Skeletal muscle cell (primary cell): ENCODE measurements at regions not wholly inside any gene's neighbourhood (a gene's known extent, or its start where the extent isn't known, plus 50 kb on each side); places are given as distances from the start of the nearest gene placed in this dataset.

Source experiments
- DNase-seq: peaks from one replicate; pipeline ENCODE4 v3.0.0-alpha.2; 2010; ENCODE audit warnings: low read depth
- H3K4me3 ChIP-seq: 2 replicates; pipeline ENCODE4 v1.5.1; 2011; ENCODE audit warnings: low read depth, mild to moderate bottlenecking, control low read depth, low read length, moderate library complexity

DNA sequence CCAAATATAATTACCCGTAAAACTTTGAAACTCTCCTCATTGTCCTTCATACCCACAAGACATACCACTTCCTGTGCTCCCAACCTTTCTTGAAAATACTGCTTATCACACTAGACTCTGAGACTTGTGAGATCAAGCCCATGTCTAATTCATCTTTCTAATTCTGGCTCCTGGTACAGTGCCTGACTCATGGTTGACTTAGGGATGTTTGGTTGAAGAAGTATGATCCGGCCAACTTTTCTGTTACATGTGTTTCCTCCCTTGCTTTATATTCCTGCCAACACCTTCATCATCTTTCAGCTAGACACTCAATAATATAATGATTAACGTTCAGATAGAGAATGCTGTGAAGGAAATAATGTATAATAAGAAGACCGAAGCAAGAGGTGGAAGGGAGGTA, 58.2 kb downstream of the MEX3B start:
- no peak for DNase-seq
- H3K4me3 ChIP-seq: no peak overlapping the region

DNA sequence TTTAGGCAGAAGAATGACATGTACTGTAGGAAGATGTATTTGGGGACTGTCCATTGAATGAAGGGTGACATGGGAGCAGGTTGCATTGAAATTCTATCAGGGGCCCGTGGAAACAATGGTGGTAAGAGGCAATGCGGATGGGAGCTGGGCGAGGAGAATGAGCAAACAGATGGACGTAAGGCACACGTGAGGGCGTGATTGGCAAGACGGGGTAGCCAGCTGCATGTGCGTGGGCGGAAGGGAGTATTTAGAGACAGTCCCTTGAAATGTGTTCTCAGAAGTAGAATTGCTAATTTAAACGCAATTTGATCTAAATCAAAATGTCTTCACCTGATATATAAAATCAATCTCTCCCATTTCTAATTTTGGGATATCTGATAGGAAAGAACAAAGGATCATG, 62.3 kb downstream of the MEX3B start:
- no peak overlapping the region for H3K4me3 ChIP-seq
- DNase-seq: no peak

DNA sequence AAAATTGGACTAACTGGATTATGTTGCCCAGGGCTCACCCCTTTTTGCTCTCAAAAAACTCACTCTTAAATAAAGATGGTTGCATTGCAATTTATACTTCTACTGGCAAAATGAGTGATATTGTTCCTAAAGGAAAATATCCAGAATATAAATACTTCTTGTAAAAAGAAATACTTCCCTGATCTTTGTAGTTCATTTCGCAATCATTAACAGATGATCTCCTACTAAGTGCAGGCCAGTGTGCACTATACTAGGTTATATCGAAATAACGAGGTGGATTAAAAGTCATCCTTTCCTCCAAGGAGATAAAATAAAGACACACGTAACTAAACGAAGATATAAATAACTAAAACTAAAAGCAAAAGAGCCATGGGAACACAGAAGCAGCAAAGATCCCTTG, 63.0 kb downstream of the MEX3B start:
- H3K4me3 ChIP-seq: no peak overlapping the region
- DNase-seq: no peak

DNA sequence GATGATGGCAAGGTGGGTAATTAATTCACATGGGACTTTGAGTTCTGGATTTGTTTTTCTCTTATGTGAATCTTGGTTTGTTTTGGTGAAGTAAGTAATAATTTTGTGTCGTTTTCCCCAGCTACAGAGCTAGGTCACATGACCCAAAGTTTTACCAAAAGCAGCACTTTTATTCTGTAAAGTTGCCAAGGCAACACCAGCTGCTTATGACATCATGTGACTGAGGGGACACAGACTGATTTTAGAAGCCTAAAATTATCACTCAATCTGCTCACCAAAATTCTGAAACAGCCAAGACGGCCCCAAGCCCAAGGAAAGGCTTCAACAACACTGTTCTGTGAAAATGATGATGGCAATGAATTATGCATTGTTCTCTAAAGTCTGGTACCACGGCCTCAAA, 63.9 kb downstream of the MEX3B start:
- DNase-seq: no peak
- no peak overlapping the region for H3K4me3 ChIP-seq

DNA sequence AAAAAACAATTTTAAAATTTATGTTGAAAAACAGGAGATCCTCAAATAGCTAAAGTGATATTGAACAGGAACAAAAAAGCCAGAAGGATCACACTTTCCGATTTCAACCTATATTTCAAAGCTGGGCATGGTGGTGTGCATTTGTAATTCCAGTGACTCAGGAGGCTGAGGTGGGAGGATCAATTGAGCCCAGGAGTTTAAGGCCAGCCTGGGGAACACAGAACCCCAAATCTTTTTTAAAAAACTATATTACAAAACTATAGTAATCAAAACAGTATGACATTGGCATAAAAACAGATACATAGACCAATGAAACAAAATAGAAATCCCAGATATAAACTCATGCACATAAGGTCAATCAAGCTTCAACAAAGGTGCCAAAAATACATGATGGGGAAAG, 68.4 kb downstream of the MEX3B start:
- H3K4me3 ChIP-seq: no peak overlapping the region
- no peak for DNase-seq

DNA sequence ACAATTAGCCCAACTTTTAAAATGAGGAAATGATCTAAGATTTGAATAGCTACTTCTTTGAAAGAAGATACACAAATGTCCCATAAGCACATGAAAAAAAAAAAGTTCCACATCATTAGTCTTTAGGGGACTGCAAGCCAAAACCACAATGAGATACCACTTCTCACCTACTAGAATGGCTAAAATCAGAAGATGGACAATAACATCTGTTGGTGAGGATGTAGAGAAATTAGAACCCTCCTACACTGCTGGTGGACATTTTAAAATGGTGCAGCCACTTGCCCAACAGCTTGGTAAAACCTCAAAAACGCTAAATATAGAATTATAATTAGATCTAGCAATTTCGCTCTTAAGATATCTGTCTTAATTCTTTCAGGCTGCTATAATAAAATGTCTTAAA, 77.1 kb downstream of the MEX3B start:
- no peak for DNase-seq
- H3K4me3 ChIP-seq: no peak overlapping the region

DNA sequence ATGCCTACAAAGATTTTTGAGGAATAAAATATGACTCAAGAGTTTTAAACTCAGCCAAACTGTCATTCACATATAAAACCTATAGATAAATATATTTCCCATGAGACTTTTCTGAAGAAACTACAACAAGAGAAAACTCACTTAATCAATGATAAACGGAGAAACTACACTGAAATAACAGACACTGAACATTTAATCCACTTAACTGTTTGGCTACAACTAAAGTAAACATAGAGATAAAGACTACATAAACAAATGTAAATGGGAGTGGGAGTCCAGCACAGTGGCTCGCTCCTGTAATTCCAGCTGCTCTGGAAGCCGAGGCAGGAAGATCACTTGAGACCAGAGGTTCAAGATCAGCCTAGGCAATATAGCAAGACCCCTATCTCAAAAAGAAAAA, 79.2 kb downstream of the MEX3B start:
- DNase-seq: no peak

DNA sequence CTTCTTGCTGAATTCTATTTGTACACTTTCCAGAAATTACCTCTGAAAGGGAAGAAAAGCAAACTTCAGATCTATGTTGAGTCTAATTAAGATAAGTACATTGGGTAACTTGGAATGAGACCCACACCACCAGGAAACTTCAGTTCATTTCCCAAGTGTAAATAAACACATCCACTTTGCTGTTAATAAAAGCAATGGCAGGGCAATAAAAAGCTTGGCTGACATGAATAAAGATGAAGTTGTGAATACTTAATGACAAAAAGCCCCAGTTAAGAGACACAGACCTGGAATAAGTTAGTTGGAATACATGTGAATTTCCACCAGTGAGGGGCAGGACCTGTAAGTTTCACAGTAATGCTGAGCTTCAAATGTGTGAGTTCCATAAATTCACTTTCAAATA, 83.3 kb downstream of the MEX3B start:
- DNase-seq: no peak
- H3K4me3 ChIP-seq: no peak overlapping the region

More for the DNA sequence above, 79.2 kb downstream of the MEX3B start:
- no peak overlapping the region for H3K4me3 ChIP-seq

DNA sequence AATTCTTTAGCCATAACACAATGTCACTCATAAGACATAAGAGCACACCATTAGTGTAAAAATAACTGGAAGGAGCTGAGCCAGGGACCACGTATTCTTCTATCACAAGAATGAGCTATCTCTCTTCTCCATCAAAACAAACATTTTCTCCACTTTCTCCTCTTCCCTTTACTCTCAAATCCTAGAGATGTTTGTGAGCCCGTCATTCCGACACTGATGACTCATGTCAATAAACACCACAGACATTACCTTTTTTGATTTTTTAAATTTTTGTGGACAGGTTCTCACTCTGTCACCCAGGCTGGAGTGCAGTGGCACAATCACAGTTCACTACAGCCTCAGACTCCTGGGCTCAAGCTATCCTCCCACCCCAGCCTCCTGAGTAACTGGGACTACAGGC, 86.6 kb downstream of the MEX3B start:
- H3K4me3 ChIP-seq: no peak overlapping the region
- DNase-seq: no peak

DNA sequence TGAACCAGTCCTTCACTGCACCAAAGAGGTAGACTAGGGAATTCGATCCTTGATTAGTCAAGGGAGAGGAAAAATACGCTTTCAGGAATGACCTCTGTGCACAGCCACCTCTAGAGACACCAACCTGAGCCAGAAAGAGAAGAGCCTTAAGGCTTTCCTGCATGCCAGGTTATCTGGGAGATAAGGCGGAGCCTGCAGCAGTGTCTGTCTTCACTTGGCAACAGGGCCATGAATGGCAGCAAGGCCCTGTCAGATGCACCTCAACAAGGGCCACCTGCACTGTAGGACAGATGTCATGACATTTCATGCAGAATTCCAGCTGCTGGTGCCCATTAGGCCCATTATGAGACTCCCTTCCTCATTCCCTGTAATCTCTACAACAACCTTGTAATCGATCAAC, 88.1 kb downstream of the MEX3B start:
- no peak overlapping the region for H3K4me3 ChIP-seq
- no peak for DNase-seq

DNA sequence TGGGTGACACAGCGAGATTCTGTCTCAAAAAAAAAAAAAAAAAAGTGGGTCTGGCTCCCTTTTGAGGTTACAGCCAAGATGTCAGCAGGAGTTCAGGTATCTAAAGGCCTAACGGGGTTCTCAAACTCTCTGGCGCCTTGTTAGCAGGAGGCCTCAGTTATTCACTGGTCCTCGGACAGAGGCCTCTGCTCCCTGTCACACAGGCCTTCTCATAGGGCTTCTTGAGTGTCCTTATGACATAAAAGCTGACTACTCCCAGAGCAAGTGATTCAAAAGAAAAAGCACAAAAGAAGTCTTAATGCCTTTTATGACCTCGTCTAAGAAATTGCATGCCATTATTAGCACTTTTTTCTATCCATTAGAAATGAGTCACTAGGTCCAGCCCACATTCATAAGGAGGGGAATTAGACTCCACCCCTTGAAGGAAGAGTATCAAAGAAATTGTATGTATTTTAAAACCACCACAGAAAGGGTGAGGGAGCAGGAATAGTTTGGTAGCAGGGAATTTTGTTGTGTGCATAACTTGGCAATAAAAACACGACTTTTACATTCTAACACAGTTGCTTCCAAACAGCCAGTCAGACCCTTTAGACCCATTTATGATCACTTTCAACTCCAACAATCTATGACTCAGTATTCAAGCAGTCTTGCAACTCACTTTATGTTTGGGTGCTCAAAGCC, 90.3 kb downstream of the MEX3B start:
- no peak overlapping the region for H3K4me3 ChIP-seq
- no peak for DNase-seq

DNA sequence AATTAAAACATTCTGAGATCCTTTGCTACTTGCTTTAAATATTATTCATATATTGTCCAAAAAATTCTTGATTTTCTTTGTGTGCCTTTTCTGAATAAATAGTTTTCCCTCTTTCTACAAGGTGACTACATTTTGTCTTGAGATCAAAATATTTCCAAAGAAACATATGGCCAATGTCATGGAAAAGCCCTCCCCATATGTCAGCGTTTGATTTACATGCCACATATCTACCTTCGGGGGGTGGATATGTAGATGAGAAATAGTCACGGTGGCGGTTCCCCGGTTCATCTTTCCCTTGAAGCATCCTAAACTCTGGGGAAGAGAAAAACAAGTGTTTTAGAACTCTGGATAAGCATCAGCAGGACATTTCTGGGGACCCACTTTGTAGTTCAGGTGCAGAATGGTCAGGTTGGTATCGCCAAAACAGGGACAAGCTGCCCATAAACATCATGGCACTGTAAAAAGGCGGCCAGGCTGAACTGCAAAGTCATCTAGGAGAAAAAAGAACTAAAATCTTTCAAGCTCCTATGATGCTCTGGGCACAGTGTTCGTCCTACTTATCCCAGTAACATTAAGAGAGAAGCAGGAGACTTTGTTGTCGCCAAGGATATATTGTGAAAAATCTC, 91.5 kb downstream of the MEX3B start:
- H3K4me3 ChIP-seq: no peak overlapping the region
- no peak for DNase-seq

DNA sequence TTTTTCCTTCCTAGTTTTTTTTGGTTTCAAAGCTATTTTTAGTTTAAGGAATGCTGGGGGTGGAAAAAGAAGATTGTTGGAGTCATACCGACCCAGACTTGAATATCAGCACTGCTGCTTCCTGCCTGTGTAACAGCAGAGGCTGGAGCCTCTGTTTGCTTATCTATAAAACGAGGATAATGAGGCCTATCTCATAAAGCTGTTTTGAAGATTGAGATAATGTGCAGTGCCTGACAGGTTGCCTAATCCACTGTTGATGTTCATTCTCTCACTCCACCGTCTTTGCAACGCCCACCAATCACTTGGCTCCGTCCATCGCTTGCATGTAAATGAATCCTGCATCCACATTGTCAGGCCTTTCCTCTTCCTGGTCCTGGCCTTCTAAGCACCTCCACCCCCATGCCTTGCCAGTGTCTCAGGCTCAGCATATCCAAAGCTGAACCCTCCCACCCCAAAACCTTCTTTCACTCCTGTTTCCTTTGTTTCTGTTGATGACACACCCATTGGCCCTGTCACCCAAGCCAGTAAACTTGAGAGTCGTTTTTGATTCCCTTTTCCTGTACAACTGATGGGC, 94.9 kb downstream of the MEX3B start:
- no peak overlapping the region for H3K4me3 ChIP-seq

DNA sequence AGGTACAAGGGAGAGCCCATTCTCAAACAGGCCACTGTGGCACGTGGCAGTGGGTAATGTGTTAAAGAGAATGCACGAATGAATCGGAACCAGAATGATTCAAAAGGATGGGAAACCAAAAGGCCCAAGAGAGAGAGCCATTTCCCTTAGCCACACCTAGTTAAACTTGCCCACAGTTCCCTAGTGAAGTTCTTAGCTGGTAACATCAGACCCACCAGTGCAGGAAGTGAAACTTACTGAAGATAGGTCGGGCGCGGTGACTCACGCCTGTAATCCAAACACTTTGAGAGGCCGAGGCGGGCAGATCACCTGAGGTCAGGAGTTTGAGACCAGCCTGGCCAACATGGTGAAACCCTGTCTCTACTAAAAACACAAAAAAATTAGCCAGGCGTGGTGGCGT, 97.1 kb downstream of the MEX3B start:
- no peak overlapping the region for H3K4me3 ChIP-seq
- no peak for DNase-seq

More for the DNA sequence above, 94.9 kb downstream of the MEX3B start:
- no peak for DNase-seq

DNA sequence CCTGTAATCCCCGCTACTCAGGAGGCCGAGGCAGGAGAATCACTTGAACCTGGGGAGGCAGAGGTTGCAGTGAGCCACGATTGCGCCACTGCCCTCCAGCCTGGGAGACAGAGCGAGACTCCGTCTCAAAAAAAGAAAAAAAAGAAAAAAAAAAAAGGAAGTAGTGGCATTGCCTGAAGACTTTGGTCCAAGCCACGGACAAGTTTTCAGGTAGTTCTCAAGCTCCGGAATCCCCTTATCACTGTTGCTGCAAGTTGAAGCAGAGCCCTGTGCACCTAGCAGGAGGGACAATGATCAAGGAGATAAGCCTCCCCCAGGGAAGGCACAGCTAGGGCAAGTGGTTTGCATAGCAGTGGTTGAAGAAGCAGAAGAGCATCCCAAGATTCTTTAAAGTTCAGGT, 97.6 kb downstream of the MEX3B start:
- no peak overlapping the region for H3K4me3 ChIP-seq
- DNase-seq: no peak

DNA sequence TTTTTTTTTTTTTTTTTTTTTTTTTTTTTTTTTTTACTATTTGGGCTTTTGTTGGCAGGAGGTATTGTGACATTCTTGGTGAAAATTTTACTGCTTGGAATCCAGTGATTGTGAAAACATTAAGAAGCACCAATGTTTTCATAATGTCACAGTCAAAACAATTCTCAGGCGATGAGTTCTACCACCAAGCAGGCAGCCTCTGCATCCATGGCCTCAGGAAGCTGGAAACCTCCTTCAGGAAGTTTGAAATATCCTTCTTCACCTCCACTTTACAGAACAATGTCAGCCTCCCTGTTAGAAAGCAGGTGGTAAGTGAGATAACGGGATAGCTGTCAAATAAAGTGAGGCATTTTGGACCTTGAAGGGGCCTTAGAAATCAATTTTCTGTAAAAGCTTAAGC, 98.3 kb downstream of the MEX3B start:
- peak; percentile 41 for DNase-seq
- no peak overlapping the region for H3K4me3 ChIP-seq

DNA sequence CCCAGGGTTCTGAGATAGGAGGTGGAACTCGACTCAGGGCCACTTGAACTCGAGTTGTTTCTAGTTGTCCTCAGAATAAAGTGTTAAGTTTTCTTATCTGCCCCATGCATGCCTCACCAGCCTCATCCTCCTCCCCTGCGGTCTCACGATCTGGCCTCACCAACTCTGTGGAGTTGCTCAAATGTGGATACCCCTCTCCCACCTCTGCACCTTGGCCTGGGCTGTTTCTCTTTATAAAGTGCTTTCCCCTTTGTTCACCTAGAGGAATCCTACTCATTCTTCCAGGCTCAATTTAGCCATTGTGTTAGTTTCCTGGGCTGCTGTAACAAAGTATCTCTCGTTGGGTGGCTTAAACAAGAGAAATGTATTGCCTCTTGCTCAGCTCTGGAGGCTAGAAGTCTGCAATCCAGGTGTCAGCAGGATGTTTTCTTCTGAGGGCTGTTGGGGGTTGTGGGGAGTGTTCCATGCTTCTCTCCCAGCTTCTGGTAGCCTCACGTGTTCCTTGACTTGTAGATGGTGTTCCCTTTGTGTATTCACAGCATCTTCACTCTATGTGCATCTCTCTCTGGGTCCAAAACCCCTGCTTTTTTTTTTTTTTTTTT, 100.7 kb downstream of the MEX3B start:
- no peak overlapping the region for H3K4me3 ChIP-seq
- DNase-seq: no peak

DNA sequence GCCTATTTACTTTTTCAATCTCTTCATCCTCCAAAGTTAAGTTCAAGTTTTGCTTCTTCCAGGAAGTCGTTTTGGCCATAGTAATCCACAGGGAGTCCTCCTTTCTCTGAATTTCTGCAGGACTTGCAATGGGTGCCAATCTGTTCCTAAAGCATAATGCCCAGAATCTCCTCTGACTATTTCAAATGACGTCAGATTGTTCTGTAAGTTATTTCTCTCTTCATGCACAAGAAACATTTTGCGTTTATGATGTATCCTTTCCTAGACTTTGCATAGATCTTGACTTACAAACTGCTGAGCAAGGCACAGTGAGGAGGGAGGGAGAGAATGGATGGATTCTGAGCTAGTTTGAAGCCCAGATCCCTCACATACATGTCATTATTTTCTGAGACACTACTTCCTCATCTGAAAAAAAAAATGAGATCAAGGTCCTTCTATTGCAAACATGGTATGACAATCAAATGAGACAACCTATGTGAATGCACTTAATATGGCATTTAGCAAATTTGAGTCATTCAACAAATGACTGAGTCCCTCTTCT, 103.1 kb downstream of the MEX3B start:
- H3K4me3 ChIP-seq: no peak overlapping the region
- DNase-seq: no peak

DNA sequence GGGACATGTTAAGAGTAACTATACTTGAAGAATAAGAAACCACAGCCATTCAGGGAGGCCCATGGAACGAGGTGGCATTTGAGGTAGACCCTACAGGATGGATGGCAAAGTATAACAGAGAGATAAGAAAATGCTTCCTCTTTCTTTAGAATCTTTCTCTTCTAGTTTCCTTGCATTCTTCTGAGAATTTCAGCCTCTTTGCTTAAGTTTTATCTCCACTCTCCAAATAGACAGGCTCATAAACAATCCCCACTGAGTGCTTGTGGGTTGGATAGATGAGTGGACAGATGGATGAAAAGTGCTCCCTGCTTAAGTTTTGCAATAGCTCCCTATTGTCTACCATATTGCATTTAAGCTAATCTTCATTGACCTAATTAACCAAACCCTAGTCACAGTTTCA, 103.7 kb downstream of the MEX3B start:
- DNase-seq: no peak
- H3K4me3 ChIP-seq: no peak overlapping the region

DNA sequence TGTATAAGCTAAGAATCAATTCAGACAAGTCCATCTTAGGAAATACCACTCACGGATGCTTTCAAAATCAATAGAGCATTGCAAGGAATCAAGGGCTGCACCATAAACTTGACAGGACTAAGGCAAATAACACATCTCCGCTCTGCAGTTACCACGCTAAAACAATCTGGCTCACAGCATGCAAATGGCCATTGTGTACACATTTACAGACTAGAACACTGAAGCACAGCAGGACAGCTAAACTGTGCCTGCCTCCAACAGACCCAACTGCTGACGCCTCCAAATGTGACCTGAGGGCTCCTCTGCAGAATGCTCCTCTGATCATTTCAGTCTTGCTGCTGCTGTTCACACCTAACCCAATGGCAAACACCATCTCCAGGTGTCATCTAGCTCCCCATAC, 104.3 kb downstream of the MEX3B start:
- no peak for DNase-seq
- H3K4me3 ChIP-seq: no peak overlapping the region
